ENCODE measurements at regions not wholly inside any gene's neighbourhood (a gene's known extent, or its start where the extent isn't known, plus 50 kb on each side); places are given as distances from the start of the nearest gene placed in this dataset.

- DNase-seq = no peak
These were observed 298.3 kb downstream of the KCNS3 start for GRCh38 chr2:18176679-18177215.

DNA sequence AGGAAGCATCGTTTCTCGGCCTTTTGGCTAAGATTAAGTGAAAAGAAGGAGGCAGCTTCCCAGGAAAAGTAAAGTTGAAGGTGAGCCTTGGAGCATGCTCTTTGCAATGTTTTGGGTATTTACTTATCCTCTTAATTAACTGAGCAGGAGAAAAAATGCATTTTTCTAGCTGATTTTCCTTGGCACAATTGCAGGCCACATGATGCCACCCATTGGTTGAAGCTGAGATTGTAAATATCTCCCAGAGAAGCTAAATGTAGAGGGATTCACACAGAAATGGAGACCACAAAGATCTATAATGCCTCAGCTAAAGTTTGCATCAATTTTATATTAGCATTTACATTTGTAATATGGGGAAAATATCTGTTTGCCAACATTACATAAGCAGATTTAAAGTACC, 294.1 kb downstream of the KCNS3 start:
- DNase-seq = no peak

DNA sequence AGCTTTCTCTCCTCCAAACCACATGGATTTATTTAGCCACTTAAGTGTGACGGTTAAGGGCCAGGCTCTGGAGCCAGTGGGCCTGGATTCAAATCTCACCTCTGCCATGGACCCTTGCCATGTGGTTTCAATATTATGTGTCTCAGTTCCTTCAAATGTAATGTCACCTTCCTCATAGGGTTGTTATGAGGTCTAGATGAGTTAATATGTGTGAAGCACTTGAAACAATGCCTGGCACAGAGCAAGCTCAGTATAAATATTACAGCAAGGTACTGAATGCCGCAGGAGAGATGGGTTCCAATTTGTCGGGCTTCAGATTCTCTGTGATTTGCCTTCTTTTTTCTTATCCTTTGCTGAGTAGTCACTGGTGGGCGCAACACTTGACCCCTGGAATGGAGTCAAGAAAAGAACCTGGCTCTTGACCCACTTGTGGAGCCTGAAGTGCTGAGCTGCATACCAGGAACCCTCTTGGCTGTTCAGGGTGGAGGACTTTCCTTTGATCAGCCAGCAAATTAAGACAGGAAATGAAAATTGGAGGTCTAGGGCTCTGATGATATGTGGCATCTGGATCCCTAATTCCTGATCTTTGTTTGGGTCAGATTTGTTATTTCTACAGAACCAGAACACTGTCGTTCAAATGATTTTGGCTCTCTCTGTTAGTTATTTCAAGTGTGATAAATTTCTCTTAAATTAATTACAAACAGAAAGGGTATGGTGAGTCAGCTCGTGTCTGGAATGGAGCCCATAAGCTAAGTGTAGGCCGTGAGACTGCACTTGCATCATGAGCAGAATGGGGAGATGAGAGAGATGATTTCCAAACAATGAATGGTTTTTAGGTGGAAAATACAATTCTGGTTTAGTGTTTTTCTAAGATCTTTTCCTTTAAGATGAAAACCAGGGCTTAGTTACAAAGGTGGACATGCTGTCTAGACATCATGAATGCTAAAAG, 293.0 kb downstream of the KCNS3 start:
- no peak for DNase-seq

GRCh38 chr2:18170642-18171041, 292.2 kb downstream of the KCNS3 start:
- DNase-seq = no peak

- DNase-seq = no peak
These were observed 291.4 kb downstream of the KCNS3 start for GRCh38 chr2:18169893-18170175.

DNA sequence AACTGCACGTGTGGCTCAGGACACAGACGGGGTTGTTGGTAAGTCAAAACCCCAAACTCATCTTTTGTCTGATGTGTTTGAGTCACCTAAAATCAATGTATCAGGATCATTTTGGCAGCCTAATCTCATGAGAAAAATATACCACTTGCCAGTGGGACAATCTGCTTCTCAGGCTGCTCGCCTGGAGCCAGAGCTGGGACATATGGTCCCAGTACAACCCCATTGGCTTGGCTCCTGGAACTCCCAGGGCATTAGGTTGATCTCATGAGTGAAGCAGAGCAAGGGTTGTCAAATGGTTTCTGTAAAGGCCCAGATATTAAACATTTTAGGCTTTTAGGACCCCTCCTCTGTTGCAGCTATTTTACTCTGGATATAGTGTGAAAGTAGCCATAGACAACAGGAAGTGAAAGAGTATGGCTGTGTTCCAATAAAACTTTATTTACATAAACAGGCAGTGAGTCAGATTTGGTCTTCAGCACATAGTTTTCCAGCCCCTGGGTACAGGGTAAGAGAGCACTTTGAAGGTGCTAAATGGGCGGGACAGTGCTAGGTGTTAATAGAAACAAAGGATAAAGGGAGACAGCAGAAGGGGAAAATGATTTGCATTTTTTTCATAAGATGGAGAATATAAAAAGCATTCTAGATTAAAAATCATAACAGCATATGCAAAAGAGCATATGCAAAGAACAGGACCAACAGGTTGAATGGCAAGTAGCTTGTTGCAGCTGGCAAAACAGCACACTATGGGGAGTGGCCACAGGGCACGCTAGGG, 290.8 kb downstream of the KCNS3 start:
- DNase-seq = no peak

DNA sequence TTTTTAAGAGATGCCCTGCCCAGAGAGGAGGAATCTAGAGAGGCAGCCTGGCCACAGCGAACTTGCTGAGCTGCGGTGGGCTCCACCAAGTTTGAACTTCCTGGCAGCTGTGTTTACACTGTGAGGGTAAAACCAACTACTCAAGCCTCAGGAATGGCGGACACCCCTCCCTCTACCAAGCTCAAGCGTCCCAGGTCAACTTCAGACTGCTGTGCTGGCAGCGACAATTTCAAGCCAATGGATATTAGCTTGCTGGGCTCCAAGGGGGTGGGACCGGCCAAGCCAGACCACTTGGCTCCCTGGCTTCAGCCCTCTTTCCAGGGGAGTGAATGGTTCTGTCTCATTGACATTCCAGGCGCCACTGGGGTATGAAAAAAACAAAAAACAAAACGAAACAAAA, 289.4 kb downstream of the KCNS3 start:
- no peak for DNase-seq

DNA sequence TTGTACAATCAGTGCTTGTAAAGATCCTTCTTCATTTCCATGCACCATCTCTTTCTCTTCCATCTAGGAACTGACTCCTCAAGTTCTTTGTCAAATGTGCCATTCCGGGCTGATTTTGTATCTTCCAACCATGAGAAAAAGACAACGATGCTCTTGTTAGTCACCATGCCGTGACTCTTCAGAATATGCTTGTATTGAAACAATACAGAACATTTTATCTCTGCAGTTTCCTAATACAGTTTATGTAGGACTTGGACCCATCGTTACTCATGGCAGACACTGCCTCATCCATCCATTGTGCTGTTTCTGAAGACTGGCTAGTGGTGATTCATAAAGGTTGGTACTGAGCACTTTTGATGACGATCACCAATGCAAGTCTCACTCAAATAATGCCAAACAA, 283.2 kb downstream of the KCNS3 start:
- no peak for DNase-seq

DNA sequence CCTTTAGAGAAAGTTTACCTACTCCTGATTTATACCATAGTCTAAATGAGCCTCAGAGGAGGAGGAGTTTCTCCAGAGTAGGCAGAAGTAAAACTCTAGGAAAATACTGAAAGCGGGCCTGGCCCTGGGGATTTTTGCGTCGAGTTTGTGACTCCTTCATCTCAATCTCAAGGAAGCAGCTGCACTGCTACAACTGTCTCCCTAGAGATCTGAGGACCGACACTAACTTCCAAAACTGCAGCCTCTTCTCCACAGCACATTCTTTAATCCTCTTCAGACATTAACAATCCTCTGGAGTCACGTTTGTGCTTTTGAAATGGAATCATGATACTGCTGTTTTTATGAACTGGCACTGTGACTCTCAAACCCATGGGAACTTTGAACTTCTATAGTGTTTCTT, 281.4 kb downstream of the KCNS3 start:
- no peak for DNase-seq

DNA sequence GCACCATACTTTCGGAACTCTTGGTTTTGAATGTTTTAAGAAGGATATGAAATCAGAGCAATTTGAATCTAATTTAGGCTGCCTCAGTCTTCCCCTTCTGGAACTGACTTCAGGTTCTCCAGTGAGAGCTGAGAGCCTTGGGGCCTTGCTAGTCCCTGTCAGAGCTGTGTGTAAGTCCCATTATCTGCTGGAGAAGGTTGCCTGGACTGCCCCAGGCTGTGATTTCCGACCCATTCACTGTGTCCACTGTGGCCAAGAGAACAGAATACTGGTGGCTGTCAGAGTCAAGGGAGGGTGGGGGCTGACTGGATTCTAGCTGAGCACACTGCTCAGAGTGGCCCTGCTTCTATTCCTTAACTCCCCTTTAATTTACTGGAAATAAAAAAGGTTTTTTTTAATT, 278.0 kb downstream of the KCNS3 start:
- no peak for DNase-seq

DNA sequence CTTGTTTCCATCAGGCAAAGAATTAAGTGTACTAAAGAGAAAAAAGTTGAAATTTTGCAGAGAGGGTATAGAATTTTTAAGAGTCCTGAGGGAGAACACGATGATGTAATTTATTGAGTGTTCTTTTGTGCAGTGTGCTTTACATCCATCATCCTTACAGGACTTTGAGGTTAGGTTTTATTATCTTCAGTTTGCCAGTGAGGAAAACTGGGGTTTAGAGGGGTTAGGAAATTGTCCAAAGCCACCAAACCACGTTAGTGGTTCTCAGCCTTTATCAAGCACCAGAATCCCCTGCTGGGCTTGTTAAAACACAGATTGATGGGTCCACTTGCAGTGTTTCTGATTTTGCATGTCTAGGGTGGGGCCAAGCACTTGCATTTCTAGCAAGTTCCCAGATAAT, 277.5 kb downstream of the KCNS3 start:
- no peak for DNase-seq

- no peak for DNase-seq
These were observed 276.3 kb downstream of the KCNS3 start for GRCh38 chr2:18154812-18155211.

- no peak for DNase-seq
These were observed 275.8 kb downstream of the KCNS3 start for GRCh38 chr2:18154259-18154658.

DNA sequence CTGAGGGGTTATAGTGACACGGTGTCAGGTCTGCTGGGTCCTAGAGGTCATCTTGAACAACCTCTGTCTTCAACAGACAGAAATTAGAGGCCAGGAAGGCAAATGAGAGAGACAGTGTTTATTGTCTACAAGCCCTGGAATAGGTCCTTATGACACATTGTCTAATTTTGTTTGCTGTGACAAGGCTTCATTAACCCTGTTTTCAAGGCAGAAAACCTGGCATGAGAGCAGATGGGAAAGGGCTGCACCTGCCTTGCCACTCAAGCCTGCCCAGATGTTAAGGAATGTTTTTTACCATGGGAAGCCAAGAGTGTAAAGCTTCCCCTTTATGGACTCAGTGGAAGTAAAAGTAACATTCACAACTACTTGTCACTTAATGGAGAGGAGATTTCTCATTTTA, 275.3 kb downstream of the KCNS3 start:
- no peak for DNase-seq

DNA sequence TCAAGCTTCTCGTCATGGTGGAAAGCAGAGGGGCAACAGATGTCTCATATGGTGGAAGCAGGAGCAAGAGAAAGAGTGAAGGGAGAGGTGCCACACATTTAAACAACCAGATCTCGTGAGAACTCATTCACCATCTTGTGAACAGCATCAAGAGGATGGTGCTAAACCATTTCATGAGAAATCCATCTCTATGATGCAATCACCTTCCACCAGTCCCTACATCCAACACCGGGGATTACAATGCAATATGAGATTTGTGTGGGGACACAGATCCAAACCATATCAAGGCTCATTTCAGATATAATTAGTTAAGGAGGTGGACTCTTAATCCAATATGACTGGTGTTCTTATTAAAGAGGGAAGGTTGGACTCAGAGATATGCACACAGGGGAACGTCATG, 272.8 kb downstream of the KCNS3 start:
- DNase-seq = no peak

DNA sequence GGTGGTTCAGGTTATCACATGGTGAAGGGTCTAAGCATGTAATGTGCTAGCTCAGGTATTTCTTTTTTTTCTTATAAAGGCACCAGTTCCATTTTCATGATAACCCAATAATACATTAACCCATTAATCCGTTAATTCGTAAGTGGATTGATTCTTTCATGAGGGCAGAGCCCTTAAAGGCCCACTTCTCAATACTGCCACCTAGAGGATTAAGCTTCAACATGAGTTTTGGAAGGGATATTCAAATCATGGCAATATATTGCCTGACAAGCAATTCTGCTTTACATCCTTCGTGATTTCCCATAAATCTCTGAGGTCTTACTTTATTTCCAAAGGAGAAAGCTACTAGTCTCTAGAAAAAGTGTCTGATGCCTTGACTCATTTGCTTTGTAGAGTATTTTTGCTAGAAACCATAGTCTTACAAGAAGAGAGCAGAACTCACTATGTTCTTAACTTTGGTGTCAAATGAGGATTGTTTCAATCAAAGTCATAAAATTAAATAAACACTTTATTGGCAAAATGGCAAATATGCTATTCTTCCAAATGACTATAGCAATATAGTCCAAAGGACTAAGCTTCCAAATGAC, 271.3 kb downstream of the KCNS3 start:
- peak; percentile 57 for DNase-seq

DNA sequence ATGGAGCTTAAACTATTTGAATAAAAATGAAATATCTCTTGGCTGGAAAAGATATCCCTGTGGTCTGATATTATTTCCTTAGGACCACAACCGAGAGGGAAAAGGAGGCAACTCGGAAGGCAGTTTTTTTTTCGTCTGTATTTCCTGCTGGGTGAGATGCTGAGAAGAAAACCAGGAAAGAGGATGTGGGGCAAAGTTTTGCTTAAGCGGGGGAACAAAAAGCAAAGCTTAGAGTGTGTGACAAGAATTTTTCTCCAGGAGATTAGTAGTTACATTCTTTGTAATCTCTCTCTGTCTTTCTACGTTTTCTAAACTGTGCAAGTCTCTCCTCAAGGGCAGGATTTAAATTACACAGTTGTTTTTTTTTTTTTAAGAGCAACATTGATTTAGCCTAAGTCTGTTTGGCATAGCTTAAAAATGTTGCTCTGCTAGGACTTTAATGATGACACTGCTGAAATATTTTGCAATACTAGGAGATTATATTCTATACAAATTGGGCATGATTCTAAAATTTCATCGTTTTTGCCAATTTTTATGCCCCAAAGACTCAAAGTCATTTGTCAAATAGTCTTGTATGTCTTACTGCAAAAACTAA, 258.5 kb downstream of the KCNS3 start:
- peak; percentile 22 for DNase-seq

DNA sequence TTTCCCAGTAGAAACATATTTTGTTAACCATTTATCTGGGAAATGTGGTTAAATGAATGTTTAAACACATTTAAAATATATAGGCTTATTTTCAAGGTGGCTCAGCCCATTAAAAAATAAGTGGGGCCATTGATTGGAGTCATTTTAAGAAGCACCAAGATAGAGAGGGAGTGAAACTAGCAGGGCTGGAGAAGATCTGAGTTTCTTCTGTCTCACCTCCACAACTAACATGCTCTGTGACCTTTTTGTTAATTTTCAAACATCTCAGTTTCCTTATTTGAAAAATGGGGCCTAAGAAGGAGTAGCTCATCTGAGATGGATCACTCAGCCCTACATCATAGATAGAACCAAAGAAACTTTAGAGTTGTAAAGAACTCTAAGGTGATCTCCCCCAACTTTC, 254.8 kb downstream of the KCNS3 start:
- no peak for DNase-seq

DNA sequence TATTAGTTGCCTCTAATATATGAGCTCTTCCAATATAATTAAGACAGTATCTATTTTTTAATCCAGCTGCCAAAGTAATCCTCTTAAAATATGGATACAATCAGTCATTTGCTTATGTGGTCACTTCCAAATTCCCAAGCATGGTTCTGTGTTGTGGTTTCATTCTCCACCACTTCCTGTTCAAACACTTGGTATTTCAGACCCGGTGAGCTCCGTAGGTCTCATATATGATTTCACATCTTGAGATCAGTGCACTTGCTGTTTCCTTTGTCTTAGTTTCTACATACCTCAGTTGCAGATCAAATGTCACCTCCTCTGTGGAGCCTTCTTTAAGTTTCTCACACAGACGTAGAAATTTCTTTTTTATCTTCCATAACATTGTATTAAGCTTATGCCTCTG, 254.2 kb downstream of the KCNS3 start:
- DNase-seq = no peak

DNA sequence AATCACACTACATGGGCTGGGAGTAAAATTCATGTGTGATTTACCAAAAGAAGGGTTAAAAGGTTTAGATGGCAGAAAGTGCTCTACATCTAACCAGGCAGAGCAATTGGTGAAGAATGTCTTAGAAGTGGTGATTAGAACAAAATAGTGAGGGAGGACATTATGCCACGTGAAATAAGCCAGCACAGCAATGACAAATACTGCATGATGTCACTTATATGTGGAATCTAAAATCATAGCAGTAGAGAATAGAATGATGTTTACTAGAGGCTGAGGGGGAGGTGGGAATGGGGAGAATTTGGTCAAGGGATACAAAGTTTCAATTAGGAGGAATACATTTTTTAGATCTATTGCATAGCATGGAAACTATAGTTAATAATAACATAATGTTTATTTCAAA, 253.3 kb downstream of the KCNS3 start:
- no peak for DNase-seq

- no peak for DNase-seq
These were observed 250.9 kb downstream of the KCNS3 start for GRCh38 chr2:18129348-18129747.

GRCh38 chr2:18125303-18125702, 246.8 kb downstream of the KCNS3 start:
- no peak for DNase-seq

- no peak for DNase-seq
These were observed 245.8 kb downstream of the KCNS3 start for GRCh38 chr2:18124116-18124835.

Data from eye (tissue), 1 donor.